Hematopoietic multipotent progenitor cell (in vitro differentiated cells): ENCODE measurements at regions not wholly inside any gene's neighbourhood (a gene's known extent, or its start where the extent isn't known, plus 50 kb on each side); places are given as distances from the start of the nearest gene placed in this dataset.

Source experiments
- DNase-seq, 3 donors: peaks; one replicate each; pipeline ENCODE4 v3.0.0-alpha.2; 2011 to 2015; ENCODE audit warnings: low read depth in 2 of 3, low spot score in 2 of 3

DNA sequence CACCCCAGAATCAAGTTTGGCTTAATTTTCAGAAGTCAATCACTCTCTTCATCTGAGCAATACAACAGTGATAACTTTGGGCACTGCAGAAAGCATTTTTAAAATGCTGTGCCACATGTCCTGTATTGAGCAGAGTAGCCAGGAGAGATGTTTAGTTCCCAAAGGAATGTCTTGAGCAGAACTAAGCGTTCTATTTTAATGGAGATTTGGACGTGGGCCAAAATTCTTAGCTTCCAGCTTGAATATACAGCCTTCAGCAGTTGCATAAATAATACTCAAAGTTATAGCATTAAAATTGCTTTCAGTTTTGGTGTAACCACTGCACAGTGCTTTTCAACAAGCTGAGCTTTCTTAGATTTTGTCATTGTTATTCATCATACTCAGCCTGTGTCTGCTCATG lies 679.2 kb downstream of the NLGN4X start:
- no peak for DNase-seq

DNA sequence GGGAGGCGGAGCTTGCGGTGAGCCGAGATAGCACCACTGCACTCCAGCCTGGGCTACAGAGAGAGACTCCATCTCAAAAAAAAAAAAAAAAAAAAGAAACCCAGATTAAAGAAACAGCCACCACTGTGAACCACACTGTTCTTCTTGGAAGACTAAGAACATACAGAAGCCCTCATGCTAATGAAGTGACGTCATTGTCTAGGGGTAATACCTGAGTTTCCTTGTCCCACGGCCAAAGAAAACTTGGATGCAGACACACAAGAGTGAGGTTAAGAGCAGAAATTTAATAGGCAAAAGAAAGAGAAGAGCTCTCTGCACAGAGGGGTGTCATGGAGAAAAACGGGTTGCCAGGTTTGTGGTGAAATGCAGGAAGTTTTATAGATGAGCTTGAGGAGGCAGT lies 691.6 kb downstream of the NLGN4X start:
- DNase-seq = no peak

DNA sequence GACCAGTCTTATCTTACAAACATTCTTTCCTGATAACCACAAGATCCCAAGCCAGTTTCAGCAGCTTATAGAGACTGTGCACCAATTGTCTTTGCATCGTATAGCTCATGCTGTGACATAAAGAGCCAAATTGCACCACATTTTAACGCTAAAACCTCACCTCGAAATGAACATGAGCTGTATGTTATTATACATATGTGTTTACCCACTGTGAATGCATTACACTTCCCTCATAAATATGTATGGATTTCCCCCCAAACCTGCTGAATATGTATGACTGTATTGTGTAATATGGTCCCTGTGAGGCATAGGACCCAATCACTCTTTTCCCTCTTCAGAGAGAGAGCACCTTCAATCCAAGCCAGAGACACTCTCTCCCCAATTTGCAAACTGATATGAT lies 692.4 kb downstream of the NLGN4X start:
- DNase-seq = no peak

DNA sequence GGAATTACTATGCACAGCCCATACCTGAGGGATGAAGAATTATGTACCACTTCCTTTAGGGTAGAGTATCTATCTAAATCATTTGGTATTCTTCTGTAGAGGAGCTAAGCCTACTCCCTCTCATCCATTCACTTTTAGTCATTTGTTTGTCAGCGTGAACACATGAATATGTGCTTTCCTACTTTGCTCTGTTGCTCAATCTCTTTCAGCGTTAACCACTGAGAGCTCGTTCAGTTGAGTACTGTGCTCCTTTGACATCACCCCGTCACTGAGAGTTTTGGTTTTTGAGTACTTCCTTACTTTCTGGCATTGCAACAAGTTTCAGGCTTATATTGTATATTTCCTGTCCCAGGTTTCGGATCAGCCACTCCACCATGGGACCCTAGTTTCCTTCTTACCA lies 700.6 kb downstream of the NLGN4X start:
- DNase-seq = no peak

DNA sequence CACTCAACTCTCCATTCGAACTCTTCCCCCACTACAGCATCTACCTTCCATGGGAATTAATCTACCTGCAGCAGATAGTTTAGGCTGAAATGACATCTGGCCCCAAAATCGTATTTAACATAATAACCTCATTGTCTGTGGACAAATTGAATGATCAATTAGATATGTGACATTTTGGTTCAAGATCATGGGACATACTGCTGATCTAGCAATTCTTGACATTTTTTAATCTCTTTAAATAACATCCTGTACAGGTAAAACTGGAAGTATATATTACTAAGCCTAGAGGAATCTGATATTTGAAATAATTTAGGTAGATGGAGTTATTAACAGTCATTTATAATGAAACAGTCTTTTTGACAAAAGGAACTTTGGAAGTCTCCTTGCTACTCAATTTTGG lies 702.5 kb downstream of the NLGN4X start:
- DNase-seq = no peak

DNA sequence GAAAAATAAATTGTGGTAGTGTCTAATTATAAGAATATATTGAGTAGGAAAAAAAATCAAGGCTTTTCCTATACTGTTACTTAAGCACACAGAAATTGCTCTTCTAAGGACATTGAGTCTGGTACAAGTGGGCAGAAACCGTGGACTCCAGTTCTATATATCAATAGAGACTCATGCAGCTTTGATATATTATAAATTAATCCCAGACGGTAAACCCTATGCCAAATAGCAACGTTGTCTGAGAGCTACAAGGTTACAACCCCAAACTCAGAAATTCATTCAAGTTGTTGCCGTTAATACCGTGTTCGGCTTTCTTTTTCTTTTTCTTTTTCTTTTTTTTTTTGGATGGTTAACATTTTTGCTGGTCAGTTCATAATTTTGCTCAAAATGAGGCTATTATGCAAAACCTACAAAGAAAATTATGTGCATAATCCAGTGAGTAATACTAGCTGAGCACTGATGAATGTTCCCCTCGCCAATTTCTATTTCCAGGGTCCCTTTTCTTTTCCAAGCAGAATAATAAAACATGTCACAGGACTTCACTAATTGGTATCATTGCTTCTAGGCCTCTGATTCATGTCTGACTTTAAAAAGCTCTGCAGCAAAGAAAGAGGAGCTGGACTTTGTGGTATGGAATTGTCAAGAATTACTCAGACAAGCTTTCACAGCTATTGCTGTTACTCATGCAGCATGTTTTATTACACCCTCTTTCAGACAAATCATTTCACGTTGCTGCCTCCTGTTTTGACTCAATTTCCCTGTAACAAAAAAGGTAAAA lies 737.7 kb downstream of the NLGN4X start:
- no peak for DNase-seq

DNA sequence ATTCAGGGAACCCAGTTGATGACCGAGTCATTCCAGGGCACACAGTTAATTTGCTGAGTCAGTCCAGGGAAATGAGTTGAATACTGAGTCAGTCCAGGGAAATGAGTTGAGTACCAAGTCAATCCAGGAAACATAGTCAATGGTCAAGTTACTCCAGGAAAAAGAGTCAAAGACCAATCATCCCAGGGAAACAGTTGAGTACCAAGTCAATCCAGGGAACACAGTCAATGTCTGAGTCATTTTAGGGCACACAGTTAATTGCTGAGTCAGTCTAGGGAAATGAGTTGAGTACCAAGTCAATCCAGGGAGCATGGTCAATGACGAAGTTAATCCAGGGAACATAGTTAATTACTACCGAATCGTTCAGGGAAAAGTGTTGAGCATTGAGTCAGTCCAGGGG lies 754.4 kb downstream of the NLGN4X start:
- DNase-seq = no peak

DNA sequence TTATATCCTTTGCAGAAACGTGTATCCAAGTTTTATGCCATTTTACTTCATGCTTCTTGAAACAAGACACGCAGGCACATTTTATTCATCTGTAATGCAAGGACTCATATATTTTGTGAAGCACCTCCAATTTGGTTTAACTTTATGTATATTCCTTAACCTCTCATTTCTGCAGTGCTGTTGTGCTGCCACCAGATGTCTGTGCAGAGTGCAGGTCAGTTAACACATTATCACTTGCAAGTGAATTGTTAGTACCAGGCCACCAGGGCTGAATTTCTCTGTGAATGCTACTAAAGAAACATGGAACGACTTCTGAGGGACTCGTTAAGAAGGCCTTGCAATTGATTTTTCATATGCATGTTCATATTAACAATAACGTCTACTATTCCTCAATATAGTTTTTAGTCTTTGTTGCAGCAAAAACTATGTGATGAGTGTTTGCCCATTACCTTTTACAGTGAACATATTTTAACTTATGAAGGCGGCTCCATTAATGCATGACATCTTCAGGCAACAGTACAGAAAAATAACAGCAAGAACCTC lies 770.3 kb downstream of the NLGN4X start:
- DNase-seq = no peak

DNA sequence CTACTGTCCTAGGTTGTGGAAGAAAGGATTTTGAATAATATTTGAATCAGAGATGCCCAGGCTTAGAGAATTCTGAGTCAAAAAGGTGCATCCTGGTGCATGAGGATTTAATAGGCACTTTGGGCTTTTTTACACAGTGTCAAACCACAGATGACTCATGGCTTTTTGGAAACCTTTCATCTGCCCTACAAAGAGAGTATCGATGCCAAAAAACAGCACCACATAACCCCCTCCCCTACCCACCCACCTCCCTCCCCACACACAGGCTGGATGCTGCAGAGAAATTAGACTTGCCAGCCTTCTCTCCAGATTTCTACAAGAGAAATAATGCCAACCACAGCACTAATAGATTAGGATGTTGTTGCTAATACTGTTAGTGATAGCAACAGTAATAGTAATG lies 779.3 kb downstream of the NLGN4X start:
- no peak for DNase-seq

DNA sequence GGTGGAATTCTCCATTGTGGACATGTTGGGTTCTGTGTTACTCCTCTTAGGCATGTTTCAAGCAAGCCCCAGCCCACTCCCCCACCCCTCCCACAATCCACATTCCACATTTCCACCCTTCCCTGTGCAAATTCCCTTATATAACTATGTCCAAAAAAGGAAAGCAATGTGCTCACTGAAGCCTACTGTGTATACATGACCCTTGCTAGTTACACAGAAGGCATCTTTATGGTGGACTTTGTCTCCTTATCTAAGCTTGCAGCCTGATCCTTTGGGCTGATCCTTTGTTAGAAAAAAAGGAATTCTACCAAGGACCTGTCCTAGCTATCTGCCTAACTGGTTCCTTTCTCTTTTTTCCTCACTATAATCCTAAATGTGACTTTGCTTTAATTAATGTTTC lies 796.8 kb downstream of the NLGN4X start:
- DNase-seq = no peak

DNA sequence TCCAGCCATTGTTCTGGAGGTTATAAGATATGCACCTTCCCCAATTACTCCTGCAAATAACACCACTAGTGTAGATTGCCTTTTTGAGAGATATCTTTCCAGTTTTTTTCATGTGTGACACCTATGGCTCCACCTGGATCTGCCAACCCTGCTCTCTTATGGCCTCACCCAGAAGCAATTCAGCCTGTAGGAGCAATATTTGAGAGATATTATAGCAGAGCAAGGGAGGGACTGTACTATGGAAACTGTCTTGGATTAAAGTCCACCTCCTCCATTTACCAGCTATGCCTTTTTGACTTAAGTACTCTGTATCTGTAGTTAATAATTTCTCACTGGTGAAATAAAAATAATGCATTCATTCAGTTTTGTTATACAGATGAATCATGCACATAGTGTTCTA lies 803.5 kb downstream of the NLGN4X start:
- no peak for DNase-seq

DNA sequence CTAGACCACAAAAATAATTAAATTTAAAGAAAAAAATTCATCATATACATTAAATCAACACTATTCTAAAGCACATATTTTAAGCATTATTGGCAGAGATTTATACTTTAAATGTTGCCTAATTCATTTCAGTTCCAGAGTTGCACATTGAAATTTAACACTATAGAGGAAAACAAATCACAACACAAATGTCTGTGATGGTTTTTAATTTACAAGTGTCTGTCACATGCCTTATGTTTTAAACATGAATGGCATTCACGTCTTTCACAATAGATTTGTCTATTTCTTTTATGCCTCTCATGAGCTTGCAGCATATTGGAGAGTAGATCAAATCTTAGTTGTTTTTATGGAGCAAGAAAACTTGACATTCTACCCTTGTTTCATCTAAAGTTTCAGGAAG lies 811.3 kb downstream of the NLGN4X start:
- DNase-seq = no peak

DNA sequence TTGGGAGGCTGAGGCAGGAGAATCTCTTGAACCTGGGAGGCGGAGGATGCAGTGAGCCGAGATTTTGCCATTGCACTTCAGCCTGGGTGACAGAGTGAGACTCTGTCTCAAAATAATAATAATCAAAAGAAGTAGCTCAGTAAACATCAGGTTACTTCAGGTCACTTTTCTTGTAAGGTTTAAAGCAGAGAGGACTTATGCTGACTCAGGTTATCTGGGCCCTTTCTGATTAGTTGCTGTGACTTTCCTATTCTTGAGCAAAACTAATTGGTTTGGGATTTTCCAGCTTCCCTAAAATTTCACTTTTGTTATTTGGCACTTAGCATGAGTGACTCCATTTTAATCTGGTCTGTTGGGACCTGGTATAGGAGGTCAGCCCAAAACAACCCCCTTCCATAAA lies 812.9 kb downstream of the NLGN4X start:
- DNase-seq = no peak

DNA sequence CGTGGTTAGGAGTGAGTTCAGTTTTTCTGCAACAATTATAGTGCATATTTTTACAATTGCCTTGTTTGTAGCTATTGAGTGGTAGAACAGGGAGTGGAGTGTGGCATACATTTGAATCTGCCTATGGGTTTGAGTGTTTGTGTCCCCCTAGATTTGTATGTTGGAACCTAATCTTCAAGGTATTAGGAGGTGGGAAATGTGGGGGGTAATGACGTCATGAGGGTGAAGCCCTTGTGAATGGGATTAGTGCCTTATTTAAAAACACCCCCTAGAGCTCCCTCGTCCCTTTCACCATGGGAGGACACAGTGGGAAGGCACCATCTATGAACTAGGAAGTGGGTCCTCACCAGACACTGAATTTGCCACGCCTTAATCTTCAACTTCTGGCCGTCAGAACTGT lies 819.6 kb downstream of the NLGN4X start:
- DNase-seq = no peak

DNA sequence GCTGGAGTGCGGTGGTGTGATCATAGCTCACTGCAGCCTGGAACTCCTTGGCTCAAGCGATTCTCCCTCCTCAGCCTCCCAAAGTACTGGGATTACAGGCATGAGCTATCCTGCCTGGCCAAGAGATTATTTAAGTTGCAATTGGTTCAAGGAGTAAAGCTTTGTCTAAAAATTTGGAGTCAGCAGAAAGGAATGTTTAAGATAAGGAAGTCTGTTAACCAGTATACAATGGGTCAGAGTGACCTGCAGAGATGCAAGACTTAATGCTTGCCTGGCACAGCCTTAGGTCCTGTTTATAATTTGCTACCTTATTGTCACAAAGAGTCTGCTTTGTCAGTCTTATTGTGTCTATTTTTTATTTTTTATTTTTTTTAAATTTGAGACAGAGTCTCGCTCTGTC lies 826.2 kb downstream of the NLGN4X start:
- DNase-seq = no peak

DNA sequence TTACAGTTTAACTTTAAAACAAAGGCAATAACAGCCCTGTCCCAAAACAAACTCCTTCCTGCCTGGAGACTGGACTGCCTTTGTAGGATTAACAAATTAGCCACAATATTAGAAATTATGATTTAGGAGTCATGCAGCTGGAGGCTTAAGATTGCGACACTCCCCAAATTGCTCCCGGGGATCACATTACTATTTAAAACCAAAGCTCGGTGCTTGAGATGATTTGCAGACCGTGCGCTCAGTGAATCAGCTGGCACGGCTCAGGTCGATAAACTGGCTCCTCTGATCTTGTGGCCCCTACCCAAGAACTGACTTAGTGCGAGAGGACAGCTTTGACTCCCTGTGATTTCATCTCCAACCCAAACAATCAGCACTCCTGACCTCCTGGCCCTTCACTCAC lies 829.3 kb downstream of the NLGN4X start:
- no peak for DNase-seq

DNA sequence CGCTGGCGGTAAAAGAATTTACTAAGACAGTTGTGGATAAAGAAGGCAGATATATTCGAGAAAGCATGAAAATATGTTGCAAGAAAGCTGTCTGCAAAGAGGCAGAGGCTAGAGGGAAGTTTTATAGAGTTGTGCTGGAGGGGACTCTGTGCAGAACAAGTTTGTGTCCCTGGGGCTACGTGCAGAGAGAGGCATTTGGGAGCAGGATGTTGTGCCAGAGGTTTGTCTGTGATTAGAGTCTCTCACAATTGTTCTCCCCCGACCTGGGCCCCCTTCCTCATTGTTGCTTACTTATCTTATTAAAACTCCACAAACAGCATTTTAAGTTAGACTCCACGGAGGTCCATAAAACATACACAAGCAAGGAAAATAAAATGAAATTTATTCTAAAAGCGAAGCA lies 831.3 kb downstream of the NLGN4X start:
- no peak for DNase-seq

DNA sequence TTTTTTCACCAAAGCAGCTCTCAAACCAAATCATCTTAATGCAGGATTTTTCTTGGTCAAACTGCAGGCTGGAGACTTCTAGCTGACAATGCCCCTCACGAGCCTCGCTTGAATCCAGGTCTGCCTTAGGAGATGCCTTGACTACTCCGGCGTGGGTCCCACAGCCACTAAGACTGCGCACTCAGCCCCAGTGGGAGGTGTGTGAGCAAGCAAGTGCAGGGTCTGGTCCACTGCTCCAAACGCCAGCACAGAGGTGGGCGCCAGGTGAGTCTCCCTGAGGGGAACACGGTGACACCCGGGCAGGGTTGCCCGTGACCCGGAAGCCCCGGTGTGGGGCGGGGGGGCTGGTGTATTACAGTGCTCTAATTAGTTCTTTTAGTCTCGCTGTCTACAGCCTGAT lies 838.3 kb downstream of the NLGN4X start:
- no peak for DNase-seq

DNA sequence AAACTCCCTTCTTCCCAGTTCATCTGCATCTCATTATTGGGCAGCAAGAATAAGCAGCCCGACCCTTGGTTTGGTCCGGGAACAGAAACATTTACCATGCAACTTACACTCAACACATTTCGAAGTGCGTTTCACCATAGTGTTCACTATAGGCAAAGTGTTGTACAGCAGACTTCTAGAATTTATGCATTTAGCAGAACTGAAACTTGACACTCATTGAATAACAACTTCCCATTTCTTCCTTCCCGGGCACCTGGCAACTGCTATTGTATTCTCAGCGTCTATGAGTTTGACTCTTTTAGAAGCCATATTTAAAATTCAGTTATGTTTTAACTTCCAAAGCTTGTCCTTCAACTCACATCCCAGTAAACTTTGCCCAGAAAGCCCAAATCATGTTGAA lies 840.6 kb downstream of the NLGN4X start:
- DNase-seq = no peak

DNA sequence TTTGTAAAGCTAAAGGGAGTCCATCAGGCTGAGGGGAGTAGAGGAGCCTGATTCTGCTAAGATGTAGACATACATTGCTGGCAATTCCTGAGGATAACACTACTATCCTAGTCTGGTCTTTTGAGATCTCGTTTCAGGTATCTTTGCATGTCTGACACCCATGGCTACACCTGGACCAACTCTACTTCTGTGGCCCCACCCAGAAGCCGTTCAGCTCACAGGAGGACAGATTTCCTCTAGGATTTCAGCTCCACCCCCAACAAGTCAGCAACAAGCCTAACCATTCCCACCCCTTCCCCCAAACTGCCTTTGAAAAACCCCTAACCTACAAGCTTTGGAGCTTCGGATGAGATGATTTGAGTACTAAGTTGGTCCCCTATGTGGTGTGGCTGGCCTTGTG lies 848.2 kb downstream of the NLGN4X start:
- no peak for DNase-seq

DNA sequence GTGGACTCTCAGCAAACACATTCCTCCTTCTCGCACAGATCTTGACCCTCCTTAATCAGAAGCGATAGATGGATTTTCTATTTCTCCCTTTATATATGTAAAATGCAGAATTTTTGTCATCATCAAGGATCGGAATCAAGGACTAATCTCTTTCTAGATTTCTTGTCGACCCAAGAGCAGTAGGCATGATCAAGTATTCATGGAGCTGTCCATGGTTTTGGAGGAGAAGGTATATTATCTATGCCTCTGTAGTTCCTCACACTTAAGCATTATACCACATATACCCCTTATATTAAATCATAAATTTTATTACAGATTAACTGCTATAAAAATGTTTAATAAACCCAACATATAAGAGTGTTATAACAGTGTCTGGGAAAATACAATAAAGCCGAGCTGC lies 886.8 kb downstream of the NLGN4X start:
- no peak for DNase-seq

DNA sequence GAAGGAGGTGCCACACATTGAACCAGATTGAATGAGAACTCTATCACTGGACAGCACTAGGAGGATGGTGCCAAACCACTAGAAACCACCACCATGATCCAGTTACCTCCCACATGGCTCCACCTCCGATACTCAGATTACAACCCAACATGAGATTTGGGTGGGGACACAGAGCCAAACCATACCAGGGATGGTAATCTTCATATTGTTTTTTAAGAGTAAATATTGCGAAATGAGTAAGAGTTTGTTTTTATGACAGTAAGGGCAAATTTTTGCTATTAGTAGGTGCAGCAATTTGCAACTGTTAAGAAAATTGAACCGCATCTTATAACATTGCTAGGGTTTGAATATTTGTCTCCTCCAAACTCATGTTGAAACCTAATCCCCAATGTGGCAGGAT lies 891.5 kb downstream of the NLGN4X start:
- no peak for DNase-seq

DNA sequence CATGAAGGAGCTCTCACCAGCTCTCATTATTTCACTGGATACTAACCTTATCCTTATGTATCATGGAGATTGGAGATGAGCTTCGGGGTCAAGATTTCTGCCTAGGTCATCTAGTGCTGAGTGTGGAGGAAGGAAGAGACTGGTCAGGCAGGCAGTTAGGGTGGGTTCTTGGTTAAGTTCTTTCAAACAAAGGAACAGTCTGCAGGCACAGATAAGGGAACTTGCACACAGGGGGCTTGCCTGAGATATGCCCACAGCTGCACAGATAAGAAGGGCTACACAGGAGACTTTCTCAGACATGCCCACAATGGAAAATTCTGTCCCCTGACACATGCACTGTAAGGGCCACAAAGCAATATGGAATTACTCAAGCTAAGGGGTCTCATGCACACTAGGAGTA lies 904.1 kb downstream of the NLGN4X start:
- peak in 2 of 3 donors; percentile 22 to 37 for DNase-seq
